Astrocyte of the hippocampus (primary cell): ENCODE measurements at regions not wholly inside any gene's neighbourhood (a gene's known extent, or its start where the extent isn't known, plus 50 kb on each side); places are given as distances from the start of the nearest gene placed in this dataset.

ENCODE experiments used
- DNase-seq: peaks from one replicate; pipeline ENCODE4 v3.0.0; 2011; ENCODE audit warnings: low read depth, low spot score

DNA sequence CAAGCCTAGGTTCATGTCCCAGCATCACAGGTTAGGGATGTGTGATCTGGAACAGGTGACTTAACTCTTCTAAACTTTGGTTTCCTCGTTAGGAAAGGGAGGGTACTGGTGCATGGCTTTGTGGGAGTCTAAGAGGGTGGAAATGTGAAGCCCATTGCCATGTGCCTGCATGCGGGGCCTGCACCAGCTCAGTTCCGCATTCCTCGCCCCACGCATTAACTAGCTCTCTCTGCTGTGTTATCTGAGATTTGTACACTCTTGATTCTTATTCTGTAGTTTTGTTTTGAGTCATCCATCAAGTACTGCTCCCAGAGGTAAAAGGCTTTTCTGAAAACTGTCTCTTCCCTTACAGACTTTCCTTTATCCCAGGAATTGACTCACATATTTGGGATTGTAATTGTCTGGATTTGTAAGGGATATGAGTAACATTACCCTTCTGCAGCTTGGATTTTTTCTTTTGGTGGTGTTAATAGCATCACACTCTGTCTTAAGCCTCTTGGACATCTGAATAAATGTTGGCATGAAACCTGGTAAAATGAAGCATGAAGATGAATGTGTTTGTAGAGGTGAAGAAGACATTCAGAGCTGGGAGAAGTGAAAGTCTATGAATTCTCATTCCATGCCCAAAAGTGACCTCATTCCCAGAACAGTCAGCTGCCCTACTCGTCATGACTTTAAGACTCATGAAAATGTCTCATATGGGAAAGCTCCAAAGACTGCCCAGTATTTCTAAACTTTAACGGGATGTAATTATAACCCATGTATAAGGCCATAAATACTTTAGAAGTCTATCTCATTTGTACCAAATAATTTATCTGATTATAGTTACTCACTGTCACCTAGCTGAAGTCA is 357.3 kb downstream of the FOXA2 start:
- peak; percentile 0 for DNase-seq

GRCh38 chr20:22223236-22223635 is 361.1 kb downstream of the FOXA2 start:
- DNase-seq = no peak

DNA sequence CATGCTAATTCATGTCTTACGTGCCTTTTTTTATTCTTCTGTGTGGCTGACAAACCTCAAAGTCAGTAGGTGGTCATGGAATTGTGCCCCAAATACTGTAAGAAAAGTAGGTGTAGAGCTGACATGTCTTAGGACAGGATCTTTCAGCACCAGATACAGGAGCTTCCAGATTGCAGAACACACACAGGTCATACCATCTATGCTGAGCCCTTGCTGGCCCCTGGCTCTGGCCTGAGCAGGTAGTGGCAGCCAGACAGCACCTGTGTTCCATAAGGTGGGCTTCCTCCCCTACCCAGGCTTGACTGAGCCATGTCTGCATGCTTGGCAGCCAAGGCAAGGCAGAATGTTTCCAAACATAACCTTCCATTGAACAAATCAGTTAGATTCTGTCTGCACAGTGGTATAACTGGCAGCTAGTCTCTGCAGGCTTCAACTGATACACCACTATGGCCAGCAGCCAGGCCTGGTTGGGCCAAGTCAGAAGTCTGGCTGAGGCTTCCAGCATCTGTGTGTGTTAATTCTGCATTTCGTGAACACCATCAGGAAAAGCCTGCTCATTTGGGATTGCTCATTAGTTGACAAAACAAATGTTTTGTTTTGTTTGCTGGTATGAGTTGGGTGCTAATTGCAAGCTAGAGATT is 366.5 kb downstream of the FOXA2 start:
- DNase-seq = no peak

DNA sequence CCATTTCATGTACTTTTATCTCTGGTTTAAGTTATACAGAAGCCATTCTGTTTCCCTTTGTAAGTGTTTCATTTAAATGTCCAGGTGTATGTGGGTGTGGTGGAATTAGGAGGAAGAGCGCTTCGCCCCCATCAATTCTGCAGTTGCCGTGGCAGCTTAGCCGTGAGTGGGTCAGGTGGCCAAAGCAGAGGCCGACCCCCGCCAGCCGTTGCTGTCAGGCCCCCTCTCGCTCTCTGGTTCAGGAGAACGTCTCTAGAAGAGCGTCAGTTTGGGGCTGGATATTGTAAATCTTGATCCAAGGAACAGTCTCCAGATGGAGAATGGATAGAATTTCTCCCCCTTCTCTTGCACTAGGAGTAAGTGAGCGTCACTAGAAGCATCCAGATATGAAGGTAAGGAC is 367.4 kb downstream of the FOXA2 start:
- no peak for DNase-seq

DNA sequence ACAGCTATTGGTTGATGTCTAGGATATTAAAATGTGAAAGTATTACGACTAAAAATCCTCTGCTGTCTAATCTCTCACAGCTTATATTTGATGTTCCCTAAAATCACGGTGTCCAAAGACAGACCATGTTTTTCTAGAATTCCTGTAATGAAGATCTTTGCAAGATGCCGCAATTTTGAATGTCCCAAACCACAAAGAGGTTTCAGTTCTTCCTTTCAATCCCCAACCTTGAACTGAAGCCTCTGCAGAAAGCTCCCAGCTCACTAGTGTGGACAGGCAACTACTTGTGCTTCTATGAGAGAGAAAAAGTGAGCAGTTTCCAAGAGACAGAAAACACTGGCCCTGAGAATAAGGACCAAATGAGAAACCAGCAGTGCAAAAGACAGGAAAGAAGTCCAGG is 370.1 kb downstream of the FOXA2 start:
- no peak for DNase-seq

DNA sequence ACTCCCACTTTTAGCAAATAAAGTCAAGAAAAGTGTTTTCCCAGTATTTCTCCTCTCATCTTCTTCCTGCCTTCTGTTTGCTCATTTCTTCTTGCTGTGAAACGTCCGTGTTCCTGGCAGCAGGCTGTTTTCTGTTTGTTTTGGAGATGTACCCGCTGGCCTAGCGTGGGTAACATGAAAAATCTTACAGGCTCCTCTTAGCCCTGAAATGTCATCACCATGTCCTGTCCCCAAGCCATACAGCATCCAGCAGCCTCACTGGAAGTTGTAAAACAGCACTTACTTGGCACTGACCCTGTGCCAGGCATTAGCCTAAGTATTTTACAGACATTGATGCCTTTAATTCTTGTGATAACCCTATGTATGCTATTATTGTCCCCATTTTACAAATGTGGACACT is 371.1 kb downstream of the FOXA2 start:
- DNase-seq = no peak

DNA sequence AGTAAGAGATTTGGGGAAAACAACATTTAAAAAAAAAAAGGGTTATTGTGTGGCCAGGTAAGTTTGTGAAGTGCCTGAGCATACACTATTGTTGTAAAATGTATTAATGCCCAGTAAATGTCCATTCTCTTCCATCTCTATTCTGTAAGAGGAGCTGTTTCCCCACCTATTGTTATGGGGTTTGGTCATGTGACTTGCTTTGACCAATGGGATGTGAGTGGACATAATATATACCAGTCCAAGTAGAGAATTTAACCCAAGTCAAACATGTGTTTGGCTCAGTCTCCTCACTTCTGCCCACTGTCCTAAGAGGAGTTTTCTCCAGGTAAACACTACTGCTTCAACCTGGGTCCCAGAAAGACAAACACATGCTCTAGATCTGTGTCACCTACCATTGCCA is 377.1 kb downstream of the FOXA2 start:
- no peak for DNase-seq

GRCh38 chr20:22204801-22205200 is 379.6 kb downstream of the FOXA2 start:
- no peak for DNase-seq

DNA sequence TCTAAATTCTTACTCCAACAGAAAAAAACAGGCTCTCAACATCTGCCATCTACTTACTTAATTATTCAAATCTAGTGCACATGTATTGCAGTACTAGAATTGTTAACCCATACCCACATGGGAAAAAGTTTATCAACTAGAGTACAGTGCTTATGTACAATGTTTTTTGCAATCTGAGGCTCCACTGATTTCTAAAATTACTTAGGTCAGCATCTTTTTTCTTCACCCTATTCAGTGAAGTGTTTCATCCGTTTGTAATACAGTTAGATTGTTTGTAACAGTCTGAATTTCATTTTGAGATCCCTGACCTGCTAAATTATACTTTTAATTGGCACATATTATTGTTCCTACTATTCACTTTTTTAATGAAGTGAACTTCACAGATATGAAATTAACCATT is 402.2 kb downstream of the FOXA2 start:
- DNase-seq = no peak

GRCh38 chr20:22180244-22180643 is 404.1 kb downstream of the FOXA2 start:
- DNase-seq = no peak

- no peak for DNase-seq
Measured at GRCh38 chr20:22160101-22160652, 424.2 kb downstream of the FOXA2 start.

GRCh38 chr20:22159276-22159675 is 425.1 kb downstream of the FOXA2 start:
- no peak for DNase-seq

DNA sequence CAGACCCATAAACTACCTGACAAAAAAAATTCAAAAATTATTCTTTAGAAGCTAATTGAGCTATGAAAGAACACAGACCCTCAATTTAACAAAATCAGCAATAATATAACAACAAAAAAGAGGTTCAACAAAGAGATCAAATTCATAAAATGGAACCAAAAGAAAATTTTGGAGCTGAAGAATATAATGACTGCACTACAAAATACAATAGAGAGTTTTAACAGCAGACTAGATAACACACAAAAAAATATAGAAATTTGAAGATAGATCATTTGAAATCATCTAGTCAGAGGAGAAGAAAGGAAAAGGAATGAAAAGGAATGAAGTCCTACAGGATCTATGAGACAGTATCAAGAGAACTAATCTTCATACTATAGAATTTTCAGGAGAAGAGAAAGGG is 422.1 kb downstream of the PAX1 start:
- no peak for DNase-seq

DNA sequence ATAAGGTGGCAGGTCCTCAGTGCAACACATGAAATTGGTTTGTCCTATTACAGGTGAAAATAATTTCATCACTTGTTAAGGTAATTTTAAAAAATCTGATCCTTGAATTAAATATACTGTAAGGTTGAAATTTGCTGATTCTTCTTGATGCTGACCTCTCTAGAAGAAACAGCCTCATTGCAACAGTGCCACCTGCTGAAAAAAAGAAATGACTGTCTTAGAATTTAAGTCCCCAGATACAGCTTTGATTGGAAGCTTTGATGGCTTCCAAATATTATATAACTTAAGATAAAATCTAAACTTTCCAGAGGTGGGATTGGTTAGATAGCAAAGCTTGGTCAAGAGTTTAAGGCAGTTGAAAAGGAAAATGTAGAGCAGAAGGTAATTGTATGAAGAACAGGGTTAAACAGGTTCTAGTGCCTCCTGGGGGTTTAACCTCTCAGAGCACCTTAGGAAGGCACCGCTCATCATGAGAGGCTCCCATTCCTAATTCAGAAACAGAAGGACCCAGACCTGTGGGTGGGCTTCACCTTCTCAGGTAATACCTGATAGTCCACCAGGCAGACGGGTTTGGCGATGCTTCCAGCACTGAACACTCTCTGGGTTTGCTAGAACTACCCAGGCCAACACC is 401.0 kb downstream of the PAX1 start:
- DNase-seq = peak; percentile 0

DNA sequence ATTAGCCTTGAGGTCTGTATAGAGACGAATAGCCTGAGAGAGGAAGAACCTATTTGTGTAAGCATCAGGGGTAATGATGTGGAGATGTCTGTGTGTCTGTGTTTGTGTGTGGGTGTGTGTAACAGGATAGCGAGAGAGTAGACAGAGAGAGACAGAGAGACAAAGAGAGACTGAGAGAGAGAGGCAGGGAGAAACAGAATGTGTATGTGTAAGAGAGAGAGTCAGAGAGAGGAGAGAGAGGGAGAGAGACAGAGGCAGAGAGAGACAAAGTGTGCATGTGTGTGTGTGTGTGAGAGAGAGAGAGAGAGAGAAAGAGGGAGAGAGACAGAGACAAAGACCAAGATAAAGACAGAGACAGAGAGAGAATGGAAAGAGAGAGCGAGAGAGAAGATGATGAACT is 396.1 kb downstream of the PAX1 start:
- DNase-seq = no peak

GRCh38 chr20:22100686-22101085 is 395.2 kb downstream of the PAX1 start:
- DNase-seq = no peak

- no peak for DNase-seq
Measured at GRCh38 chr20:22099348-22099747, 393.9 kb downstream of the PAX1 start.

- no peak for DNase-seq
Measured at GRCh38 chr20:22098511-22098910, 393.0 kb downstream of the PAX1 start.

GRCh38 chr20:22093122-22093521 is 387.7 kb downstream of the PAX1 start:
- DNase-seq = no peak

- DNase-seq = no peak
Measured at GRCh38 chr20:22088882-22089281, 383.4 kb downstream of the PAX1 start.

- no peak for DNase-seq
Measured at GRCh38 chr20:22080985-22081384, 375.5 kb downstream of the PAX1 start.

- DNase-seq = no peak
Measured at GRCh38 chr20:22074635-22075034, 369.2 kb downstream of the PAX1 start.

DNA sequence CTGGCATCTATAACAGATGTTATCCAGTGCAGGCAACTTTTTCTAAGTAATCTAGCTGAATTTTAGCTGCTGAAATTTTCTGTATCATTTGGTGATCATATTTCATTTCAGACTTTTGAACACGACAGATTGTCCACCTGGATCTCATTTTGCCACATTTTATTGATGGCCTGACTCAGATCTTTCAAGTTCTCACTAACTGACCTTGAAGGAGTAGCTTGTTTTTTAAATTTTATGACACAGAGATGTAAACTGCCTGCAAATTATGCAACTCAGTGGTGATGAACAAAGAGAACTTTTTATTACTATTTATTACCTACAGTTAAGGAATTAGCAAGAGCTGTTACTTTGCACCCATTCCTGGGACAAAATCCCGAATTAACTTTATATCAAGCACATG is 366.4 kb downstream of the PAX1 start:
- DNase-seq = no peak
